ENCODE measurements at regions not wholly inside any gene's neighbourhood (a gene's known extent, or its start where the extent isn't known, plus 50 kb on each side); places are given as distances from the start of the nearest gene placed in this dataset.
"Not testable (repeated sequence)": the region's sequence is repeated elsewhere in the genome, so short reads cannot be mapped to it uniquely, and the experiment has no call there.

GRCh38 chr18:71045331-71046065 lies 756.7 kb downstream of the SOCS6 start:
- Mint-ChIP-seq H3K27me3 (ENCODE audit: insufficient read depth, unreplicated experiment) (peaks cover 12% of the 10 kb centered on the region), H3K36me3 (ENCODE audit: insufficient read depth, unreplicated experiment) (no peaks in the 10 kb centered on the region), H3K9me3 (ENCODE audit: unreplicated experiment) (no peaks in the 10 kb centered on the region), H3K4me1 (ENCODE audit: insufficient read depth, unreplicated experiment) (no peaks in the 10 kb centered on the region), H3K4me3 (ENCODE audit: unreplicated experiment) (no peak overlapping the region), H3K27ac (ENCODE audit: low read depth, unreplicated experiment) (no peak overlapping the region)
- CTCF ChIA-PET = interaction anchor here (1.0 kb wide), 1 partner anchor 8 kb away, joined by 4 read pairs; no protein-coding TSS in a partner anchor
- no peak for DNase-seq (ENCODE audit: unreplicated experiment)
- no TSS peak for BruUV-seq (replicated peaks)
- POLR2A ChIA-PET = interaction anchor here (1.1 kb wide), 1 partner anchor 8 kb away, joined by 3 read pairs; no protein-coding TSS in a partner anchor
- intact Hi-C loops (cut with micrococcal nuclease) = no loop called here
- TF ChIP-seq CTCF (IDR thresholded peaks at IDR 0.05; ENCODE audit: unreplicated experiment) = no peak

GRCh38 chr18:71040161-71040560 lies 751.3 kb downstream of the SOCS6 start:
- peaks cover 26% of the 10 kb centered on the region for H3K27me3 Mint-ChIP-seq (ENCODE audit: insufficient read depth, unreplicated experiment)
- no peak for TF ChIP-seq CTCF (IDR thresholded peaks at IDR 0.05; ENCODE audit: unreplicated experiment)

GRCh38 chr18:71038196-71038595 lies 749.4 kb downstream of the SOCS6 start:
- no peaks in the 10 kb centered on the region for H3K9me3 Mint-ChIP-seq (ENCODE audit: unreplicated experiment)
- BruUV-seq (replicated peaks) = no TSS peak

More at GRCh38 chr18:71040161-71040560, 751.3 kb downstream of the SOCS6 start:
- no peak for DNase-seq (ENCODE audit: unreplicated experiment)
- ChIA-PET CTCF (no interaction called here), POLR2A (no interaction called here)
- BruUV-seq (replicated peaks) = no TSS peak
- intact Hi-C loops (cut with micrococcal nuclease) = no loop called here
- Mint-ChIP-seq H3K9me3 (ENCODE audit: unreplicated experiment) (no peaks in the 10 kb centered on the region), H3K27ac (ENCODE audit: low read depth, unreplicated experiment) (no peak overlapping the region), H3K4me3 (ENCODE audit: unreplicated experiment) (no peak overlapping the region), H3K4me1 (ENCODE audit: insufficient read depth, unreplicated experiment) (no peaks in the 10 kb centered on the region), H3K36me3 (ENCODE audit: insufficient read depth, unreplicated experiment) (no peaks in the 10 kb centered on the region)

GRCh38 chr18:71036783-71037182 lies 747.9 kb downstream of the SOCS6 start:
- POLR2A ChIA-PET = no interaction called here
- DNase-seq (ENCODE audit: unreplicated experiment) = no peak

More at GRCh38 chr18:71038196-71038595, 749.4 kb downstream of the SOCS6 start:
- no peak overlapping the region for H3K4me3 Mint-ChIP-seq (ENCODE audit: unreplicated experiment)
- CTCF ChIA-PET = no interaction called here
- no peaks in the 10 kb centered on the region for H3K36me3 Mint-ChIP-seq (ENCODE audit: insufficient read depth, unreplicated experiment)
- H3K27me3 Mint-ChIP-seq (ENCODE audit: insufficient read depth, unreplicated experiment) = peaks cover 26% of the 10 kb centered on the region
- intact Hi-C loops (cut with micrococcal nuclease) = no loop called here
- DNase-seq (ENCODE audit: unreplicated experiment) = no peak
- H3K4me1 Mint-ChIP-seq (ENCODE audit: insufficient read depth, unreplicated experiment) = no peaks in the 10 kb centered on the region
- POLR2A ChIA-PET = no interaction called here
- no peak for TF ChIP-seq CTCF (IDR thresholded peaks at IDR 0.05; ENCODE audit: unreplicated experiment)
- H3K27ac Mint-ChIP-seq (ENCODE audit: low read depth, unreplicated experiment) = no peak overlapping the region

GRCh38 chr18:71031296-71032191 lies 742.7 kb downstream of the SOCS6 start:
- H3K27me3 Mint-ChIP-seq (ENCODE audit: insufficient read depth, unreplicated experiment); H3K27ac Mint-ChIP-seq (ENCODE audit: low read depth, unreplicated experiment); CTCF ChIA-PET; intact Hi-C loops (cut with micrococcal nuclease); H3K36me3 Mint-ChIP-seq (ENCODE audit: insufficient read depth, unreplicated experiment); H3K4me3 Mint-ChIP-seq (ENCODE audit: unreplicated experiment); BruUV-seq (replicated peaks); H3K9me3 Mint-ChIP-seq (ENCODE audit: unreplicated experiment); H3K4me1 Mint-ChIP-seq (ENCODE audit: insufficient read depth, unreplicated experiment); DNase-seq (ENCODE audit: unreplicated experiment); POLR2A ChIA-PET: not testable (repeated sequence)

More at GRCh38 chr18:71036783-71037182, 747.9 kb downstream of the SOCS6 start:
- BruUV-seq (replicated peaks) = no TSS peak
- Mint-ChIP-seq H3K4me3 (ENCODE audit: unreplicated experiment) (no peak overlapping the region), H3K27me3 (ENCODE audit: insufficient read depth, unreplicated experiment) (peaks cover 26% of the 10 kb centered on the region), H3K36me3 (ENCODE audit: insufficient read depth, unreplicated experiment) (no peaks in the 10 kb centered on the region), H3K4me1 (ENCODE audit: insufficient read depth, unreplicated experiment) (no peaks in the 10 kb centered on the region), H3K27ac (ENCODE audit: low read depth, unreplicated experiment) (no peak overlapping the region), H3K9me3 (ENCODE audit: unreplicated experiment) (no peaks in the 10 kb centered on the region)
- intact Hi-C loops (cut with micrococcal nuclease) = no loop called here
- CTCF ChIA-PET = no interaction called here
- TF ChIP-seq CTCF (IDR thresholded peaks at IDR 0.05; ENCODE audit: unreplicated experiment) = no peak

GRCh38 chr18:71030085-71030484 lies 741.2 kb downstream of the SOCS6 start:
- H3K36me3 Mint-ChIP-seq (ENCODE audit: insufficient read depth, unreplicated experiment); POLR2A ChIA-PET; H3K27me3 Mint-ChIP-seq (ENCODE audit: insufficient read depth, unreplicated experiment); intact Hi-C loops (cut with micrococcal nuclease); DNase-seq (ENCODE audit: unreplicated experiment); CTCF ChIA-PET; H3K4me3 Mint-ChIP-seq (ENCODE audit: unreplicated experiment); H3K9me3 Mint-ChIP-seq (ENCODE audit: unreplicated experiment); BruUV-seq (replicated peaks); H3K27ac Mint-ChIP-seq (ENCODE audit: low read depth, unreplicated experiment); H3K4me1 Mint-ChIP-seq (ENCODE audit: insufficient read depth, unreplicated experiment): not testable (repeated sequence)

Data from MCF 10A (cell line).